AG09319 (cell line): ENCODE measurements at regions not wholly inside any gene's neighbourhood (a gene's known extent, or its start where the extent isn't known, plus 50 kb on each side); places are given as distances from the start of the nearest gene placed in this dataset.

Experiments
- DNase-seq: peaks from one replicate; pipeline ENCODE4 v3.0.0-alpha.2; 2010; ENCODE audit warnings: low read depth; ENCODE audit errors: extremely low read depth
- TF ChIP-seq, protein P1 (sequence below): IDR thresholded peaks from 2 replicates; pipeline ENCODE4 v1.5.1; 2011; ENCODE audit warnings: low read depth, mild to moderate bottlenecking, inconsistent platforms, low read length, moderate library complexity

DNA sequence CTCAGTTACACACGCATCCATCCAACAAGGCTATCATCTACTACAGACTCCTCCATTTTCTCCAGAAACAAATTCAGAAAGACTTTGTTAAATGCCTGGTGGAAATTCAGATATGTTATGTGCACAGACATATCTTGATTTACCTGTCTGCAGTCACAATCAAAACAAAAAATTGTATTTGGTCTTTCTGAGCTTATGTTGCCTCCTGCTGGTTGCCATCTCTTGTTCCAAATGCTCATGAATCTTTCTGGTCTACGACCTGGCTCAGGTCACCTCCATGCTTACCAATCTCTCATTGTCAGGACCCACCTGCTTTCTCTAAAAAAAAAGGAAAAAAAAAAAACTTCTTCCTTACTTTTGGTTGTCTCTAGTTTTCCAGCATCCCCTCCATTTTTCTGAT is 169.2 kb upstream of the PLXNC1 start:
- TF ChIP-seq, protein P1, sequence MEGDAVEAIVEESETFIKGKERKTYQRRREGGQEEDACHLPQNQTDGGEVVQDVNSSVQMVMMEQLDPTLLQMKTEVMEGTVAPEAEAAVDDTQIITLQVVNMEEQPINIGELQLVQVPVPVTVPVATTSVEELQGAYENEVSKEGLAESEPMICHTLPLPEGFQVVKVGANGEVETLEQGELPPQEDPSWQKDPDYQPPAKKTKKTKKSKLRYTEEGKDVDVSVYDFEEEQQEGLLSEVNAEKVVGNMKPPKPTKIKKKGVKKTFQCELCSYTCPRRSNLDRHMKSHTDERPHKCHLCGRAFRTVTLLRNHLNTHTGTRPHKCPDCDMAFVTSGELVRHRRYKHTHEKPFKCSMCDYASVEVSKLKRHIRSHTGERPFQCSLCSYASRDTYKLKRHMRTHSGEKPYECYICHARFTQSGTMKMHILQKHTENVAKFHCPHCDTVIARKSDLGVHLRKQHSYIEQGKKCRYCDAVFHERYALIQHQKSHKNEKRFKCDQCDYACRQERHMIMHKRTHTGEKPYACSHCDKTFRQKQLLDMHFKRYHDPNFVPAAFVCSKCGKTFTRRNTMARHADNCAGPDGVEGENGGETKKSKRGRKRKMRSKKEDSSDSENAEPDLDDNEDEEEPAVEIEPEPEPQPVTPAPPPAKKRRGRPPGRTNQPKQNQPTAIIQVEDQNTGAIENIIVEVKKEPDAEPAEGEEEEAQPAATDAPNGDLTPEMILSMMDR, result peak; percentile 29

DNA sequence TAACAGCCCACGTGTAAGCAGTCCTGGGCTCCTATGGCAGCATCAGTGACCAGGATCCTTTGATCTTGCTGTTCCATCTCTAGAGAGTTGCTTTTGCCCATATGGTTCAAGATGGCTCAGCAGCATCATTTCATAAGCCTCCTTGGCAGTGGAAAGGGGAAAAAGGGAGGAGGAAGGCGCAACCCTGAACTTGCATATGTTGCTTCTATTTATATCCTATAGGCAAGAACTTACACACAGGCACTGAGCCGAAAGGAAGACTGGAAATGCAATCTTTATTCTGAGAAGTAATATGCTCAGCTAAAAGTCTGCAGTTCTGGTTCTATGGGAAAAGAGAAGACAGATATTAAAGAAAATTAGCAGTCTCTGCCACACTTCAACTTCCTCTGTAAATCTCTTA is 167.7 kb upstream of the PLXNC1 start:
- TF ChIP-seq, protein P1, result no peak
- no peak for DNase-seq

More for the DNA sequence above, 169.2 kb upstream of the PLXNC1 start:
- no peak for DNase-seq

DNA sequence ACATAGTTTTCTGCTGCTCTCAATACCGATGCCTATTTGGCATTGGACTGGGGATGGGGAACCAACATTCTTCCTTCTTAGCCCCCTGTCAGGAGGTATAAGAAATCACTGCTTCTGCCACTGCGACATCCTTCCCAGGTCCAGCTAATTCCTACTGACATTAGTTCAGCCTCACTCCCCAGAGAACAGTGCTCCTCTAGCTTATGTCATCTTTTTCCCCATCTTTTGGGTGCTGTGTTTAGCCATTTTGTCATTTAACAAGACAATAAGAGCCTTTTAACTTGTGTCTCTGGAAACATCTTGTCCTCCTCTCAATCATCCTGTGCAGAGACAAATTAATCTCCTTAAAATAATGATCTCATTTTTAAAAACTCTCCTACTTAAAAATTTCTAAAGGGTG is 167.0 kb upstream of the PLXNC1 start:
- TF ChIP-seq, protein P1, result no peak
- no peak for DNase-seq

DNA sequence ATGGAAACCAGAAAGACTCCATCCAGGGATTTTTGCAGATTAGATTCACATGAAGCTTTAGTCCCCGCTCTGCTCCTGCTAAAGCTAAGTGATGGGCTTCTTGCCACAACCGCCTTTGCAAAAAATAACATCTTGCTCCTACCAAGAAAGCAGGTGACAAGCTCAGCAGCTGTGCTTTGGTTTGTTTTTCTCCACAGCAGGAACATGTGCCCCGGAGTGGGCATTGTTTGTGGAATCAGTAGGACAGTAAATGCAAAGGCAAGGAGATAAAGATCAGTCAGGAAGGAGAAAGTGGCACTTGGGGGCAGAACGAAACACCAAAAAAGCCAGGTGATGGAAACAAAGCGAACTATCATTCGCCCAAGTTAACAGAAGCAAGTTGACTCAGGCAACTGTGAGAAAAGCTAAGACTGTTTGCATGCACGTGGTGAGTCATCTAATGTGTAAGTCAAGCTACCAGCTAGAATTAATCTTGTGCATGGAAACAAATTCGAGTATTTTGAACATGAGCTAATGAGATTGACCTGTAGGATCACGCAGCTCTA is 165.5 kb upstream of the PLXNC1 start:
- TF ChIP-seq, protein P1, result no peak
- DNase-seq, result no peak

DNA sequence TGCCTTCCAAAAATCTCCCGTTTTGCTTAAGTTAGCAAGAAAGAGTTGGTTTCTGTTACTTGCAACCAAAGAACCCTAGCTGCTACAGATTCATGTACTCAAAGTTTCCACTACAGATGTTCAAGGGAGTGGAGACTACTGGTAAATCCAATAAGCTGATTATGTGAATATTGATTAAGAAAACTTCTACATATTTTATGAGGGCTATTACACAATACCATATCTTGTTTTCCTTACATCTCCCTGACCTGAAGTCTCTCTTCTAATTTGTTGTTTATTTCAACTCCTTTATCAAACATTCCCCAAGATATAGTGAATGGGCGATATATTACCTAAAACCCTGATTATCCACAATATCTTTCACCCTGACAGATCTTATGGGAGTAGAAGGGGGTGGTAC is 164.4 kb upstream of the PLXNC1 start:
- DNase-seq, result no peak

DNA sequence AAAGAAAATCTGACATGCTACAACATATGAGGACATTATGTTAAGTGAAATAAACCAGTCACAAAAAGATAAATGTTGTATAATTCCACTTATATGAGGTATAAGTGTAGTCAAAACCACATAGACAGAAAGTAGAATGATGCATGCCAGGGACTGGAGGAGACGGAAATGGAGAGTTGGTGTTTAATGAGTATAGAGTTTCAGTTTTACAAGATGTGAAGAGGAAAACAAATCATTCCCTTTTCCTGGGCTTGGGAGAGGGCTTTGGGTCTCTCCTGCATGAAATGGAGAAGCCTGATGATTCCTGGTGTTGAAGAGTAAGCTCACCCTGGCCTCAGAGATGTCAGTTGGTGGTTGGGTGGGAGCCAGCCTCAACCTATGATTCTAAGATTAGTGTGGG is 158.4 kb upstream of the PLXNC1 start:
- DNase-seq, result no peak
- TF ChIP-seq, protein P1, result no peak

More for the DNA sequence above, 164.4 kb upstream of the PLXNC1 start:
- TF ChIP-seq, protein P1, result no peak

DNA sequence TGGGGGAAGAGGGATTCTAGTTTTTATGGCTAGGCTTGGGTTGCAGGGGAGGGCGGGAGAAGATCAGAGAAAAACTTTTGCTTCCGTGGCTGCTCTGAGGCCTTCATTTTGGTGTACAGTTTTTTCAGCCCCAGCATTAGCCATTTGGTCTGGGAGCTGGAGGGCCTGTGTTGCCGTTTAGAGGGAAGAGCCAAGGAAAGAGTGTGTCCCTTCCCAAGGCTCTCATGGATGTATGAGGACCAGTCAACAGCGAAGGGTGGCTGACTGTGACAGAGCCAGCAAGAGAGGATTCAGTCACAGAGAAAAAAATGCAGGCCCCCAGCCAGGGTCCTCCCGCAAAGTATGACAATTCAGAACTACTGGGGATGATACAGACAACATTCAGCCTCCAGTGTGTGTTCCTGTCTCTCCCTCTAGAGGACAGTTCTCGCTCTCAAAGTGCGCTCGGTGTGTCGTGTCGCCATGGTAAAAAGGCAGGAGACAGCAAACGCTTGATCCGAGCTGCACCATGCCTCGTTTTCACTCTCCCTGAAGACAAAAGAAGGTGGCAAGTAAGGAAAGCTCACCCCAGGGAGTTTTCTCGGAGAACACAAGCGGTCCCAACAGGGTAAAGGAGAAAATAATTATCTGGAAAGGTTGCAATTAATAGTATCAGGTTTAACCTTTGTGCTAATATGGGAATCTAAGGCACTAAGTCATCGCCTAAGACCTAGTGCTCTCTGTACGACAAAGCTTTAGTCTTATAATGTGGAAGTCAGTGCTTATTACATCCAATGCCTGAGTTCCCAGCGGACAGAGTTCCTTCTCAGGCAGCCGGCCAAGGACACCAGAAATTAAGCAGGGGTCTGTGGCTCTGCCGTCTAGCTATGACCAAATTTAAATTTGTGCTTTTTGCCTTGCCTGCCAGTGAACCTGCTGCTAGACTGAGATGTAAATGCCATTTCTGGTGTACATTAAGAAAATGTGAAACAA is 157.3 kb upstream of the PLXNC1 start:
- no peak for DNase-seq
- TF ChIP-seq, protein P1, result peak; percentile 62
